Stimulated activated naive CD8-positive, alpha-beta T cell treated with anti-CD3 and anti-CD28 coated beads, Interleukin-15, Interleukin-2, amounts not matched to agents 100 U/mL and 50 U/mL, for 24 hours (primary cell): ENCODE measurements at regions not wholly inside any gene's neighbourhood (a gene's known extent, or its start where the extent isn't known, plus 50 kb on each side); places are given as distances from the start of the nearest gene placed in this dataset.

Source experiments
- ATAC-seq: fragments of 150-1000 bp; cut with Tn5 transposase; one replicate; pipeline ENCODE4 v1.10.0; 2021
- DNase-seq: peaks from one replicate; pipeline ENCODE4 v3.0.0; 2021

DNA sequence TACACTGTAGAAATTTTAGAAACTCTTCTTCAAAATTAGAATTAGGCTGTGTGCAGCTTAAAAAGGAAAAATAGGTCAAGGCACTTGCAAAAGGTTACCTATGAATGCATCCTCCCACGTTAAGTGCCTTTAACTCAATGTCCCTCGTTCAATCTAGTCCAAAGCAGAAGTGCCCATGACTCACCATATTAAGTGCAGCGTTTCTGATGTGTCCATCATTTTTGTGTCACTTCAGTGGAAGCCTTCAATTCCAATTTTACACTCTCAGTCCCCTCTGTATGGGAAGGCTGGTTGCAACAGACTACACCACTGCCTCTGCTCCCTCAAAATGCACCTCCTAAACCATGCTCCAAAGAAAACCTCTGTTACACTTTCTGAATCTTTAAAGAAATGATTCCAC lies 53.4 kb downstream of the FOXB1 start:
- ATAC-seq (no peak), DNase-seq (no peak)

DNA sequence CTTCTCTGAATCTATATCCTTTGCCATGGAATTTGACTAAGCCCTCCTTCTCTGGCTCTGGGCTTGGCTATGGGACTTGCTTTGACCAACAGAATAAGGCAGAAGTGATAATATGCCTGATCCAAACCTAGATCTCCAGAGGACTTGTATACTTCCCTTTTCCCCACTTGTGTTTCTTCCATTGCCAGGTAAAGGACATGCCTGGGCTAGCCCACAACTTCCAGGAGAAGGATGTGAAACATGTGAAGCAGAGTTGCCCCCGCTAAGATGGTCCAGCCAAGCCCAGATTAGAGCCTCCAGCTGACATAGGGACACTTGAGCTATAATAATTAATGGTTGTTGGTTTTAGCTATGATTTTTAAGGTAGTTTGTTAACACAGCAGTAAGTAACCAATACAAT lies 55.1 kb downstream of the FOXB1 start:
- no peak for ATAC-seq
- DNase-seq = no peak

DNA sequence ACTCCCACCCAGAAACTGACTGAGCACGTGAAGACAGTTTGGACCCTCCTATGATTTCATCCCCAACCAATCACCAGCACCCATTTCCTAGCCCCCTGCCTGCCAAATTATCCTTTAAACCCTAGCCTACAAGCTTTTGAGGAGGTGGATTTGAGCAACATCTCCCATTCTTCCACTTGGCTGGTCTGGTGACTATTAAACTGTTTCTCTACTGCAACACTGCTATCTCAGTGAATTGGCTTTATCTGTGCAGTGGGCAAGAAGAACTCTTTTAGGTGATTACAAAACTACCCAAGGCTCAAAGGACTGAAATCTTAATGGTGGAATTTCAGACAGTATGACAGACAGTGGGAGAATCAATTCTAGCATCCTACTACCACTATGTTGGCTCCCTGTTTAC lies 57.6 kb downstream of the FOXB1 start:
- DNase-seq (no peak), ATAC-seq (no peak)

DNA sequence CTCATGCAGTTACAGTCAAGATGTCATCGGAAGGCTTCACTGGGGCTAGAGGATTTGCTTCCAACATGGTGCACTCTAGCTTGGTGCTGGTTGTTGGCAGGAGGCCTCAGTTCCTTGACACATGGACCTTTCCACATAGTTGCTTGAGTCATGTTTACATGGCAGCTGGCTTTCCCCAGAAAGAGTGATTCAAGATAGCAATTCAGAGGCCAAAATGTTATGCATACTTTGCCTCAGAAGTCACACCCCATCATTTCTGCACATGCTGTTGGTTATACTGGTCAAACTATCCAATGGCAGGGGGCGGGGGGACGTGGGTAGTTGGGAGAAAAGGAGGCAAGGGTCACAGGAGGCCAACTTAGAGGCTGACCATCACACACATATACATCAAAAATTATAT lies 58.7 kb downstream of the FOXB1 start:
- DNase-seq = no peak
- ATAC-seq = no peak

DNA sequence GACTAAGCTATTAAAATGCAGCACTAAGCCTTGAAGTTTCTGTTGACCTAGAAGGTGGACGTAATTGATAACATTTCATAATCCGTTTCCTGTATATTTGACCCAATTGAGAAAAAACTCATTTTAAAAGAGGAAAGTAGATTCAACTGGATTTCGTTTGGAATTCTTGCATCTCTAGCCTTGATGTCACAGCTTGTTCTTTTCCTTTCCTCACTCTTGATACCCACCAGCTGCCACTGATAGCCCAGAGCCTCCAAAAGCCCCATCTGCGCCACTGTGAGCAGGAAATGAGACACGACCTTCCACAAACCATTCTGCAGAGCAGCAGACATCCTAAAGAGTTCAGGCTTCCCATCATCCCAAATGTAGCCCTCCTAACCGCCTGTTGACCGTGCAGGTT lies 61.8 kb downstream of the FOXB1 start:
- no peak for ATAC-seq
- DNase-seq = no peak

DNA sequence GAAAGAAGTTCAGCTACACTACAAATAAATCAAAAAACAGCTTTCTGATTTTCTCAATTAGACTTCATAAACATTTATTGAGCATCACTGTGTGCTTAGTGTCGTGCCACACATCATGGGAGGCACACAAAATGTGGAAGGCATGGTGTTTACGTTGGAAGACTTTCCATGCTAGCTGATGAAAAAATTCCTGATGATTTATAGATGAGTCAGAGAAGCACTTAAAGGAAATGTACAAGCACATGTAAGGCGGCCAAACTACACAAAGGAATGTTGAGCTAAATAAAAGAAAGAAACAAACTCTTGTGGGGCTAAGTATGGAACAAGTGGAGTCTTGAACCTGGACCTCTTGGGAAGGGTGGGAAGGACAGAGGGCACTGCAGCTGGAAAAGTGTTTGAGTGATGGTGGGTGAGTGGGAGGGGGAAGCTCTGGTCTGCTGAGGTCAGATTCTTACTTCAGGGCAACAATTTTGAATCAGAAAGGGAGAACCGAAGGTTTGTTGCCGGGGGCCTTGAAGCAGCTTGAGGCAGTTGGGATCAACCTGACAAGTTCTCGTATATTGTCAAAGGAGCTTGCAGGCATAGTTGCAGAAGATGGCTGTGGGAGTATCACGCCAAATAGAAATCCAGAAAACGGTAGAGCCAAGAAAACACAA lies 66.9 kb downstream of the FOXB1 start:
- no peak for DNase-seq
- ATAC-seq = no peak

DNA sequence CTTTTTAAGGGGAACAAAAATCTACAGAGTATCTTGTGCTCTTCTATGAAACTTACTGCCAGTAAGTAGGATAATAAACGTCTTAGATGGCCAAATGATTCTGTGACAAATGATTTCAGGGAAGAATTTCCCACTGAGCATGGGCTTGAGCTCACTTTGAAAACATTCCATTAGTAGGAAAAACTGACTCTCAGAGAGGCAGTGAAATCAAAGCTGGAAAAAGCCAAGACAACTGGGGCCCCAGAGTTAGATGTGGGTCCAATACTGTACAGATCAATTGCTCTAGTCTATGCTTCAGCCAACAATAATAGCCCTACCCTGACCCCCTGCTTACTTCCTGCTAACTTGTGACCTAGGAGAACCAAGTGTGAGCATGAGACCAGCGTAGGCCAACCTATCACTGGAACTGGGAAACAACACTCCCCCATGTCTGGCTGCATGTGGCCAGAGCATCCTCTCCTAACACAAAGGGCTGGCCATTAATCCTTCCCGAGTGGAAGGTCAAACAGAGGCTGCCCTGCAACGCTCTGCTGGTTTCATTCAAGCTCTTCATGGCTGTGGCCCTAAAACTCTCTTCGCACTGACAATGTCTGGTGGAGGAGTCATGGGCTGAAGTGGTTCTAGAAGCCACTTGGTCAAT lies 68.8 kb downstream of the FOXB1 start:
- ATAC-seq (no peak), DNase-seq (no peak)

DNA sequence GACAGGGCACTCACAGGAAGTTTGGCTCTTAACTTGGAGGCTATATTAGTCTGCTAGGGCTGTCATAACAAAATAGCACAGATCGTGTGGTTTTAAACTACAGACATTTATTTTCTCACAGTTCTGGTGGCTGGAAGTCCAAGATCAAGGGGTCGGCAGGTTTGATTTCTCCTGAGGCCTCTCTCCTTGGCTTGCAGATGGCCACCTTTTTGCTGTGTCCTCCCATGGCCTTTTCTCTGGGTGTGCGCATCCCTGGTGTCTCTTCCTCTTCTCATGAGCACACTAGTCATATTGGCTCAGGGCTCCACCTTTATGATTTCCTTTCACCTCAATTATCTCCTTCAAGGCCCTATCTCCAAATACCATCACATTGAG lies 69.3 kb downstream of the FOXB1 start:
- ATAC-seq (no peak), DNase-seq (no peak)

DNA sequence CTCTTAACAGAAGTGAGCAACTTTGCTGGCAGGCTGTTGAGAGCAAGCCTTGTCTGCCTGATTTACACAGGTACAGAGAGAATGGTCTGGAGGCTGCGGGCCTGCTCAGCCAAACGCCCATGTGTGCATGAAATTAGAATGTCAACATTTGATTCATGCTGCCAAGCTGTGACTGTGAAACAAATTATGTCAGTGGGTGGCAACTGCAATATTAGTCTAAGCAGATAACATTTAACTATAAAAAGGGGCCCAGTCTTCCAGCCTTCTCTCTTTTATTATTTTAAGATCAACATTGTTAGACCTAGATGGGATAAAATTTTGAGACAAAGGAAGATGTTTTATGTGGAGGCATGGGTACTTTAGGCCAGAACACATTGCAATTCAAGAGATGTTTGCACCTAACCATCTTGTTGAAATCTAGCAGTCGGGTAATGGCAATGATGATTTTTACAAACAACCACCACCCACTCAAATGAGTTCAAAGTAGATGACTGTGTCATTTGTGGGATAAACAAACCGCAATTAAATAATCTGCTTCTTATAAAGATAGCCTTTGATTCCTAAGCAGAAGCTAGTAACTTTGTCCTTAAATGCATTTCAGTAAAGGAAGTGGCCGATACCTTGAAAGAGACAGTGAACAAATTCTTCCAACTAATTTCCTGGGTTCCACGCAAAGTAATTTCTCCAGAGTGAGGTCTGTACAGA lies 70.2 kb downstream of the FOXB1 start:
- ATAC-seq (no peak), DNase-seq (no peak)

DNA sequence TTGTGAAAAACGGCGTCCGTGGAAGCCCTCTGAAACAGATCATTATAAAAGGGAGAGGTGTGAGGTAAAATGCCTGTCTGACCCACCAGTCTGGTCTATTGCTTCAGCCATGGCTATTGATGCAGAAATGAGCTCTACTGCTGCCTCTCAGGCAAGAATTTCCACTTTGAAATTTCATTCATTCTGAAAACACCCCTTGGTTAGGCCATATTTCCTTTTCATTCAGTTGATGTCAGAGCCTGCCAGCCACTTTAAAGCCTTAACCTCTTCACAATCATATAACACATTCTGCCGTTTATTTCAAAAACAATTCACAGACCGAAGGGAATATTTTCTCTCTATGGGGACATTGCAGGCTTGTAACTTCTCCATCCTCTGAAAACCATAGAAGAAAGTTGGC lies 71.9 kb downstream of the FOXB1 start:
- ATAC-seq (peak; percentile 38), DNase-seq (no peak)

DNA sequence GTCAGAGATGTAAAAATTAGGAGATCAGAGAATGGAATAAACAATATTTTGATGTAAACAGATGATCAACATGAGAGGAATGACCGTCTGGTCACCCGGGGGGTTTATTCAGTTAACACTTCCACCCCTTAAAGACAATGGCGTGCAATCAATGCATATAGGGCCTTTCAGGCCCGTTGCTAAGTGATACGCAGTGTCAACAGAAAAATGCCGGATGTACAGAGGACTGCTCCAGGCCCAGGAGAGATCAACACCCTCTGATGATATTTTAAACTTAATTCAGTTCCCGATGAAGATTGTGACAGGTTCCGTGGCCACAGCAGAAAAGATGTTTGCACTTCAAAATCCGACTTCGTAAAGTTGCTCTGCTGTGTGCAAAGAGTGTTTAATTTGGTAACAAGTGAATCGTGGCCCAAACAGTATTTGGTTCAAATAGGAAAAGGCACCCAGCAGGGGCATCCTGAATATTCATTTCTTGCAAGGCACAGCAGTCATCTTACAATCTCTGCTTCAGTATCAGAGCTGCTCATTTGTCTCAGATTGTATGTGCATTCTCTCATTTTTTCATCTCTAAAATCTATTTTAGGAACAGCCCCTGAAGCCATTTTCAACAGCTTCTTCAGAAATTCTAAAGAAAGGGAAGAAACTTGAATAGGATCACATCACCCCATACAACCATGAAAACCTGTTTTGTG lies 72.6 kb downstream of the FOXB1 start:
- DNase-seq = no peak
- no peak for ATAC-seq

DNA sequence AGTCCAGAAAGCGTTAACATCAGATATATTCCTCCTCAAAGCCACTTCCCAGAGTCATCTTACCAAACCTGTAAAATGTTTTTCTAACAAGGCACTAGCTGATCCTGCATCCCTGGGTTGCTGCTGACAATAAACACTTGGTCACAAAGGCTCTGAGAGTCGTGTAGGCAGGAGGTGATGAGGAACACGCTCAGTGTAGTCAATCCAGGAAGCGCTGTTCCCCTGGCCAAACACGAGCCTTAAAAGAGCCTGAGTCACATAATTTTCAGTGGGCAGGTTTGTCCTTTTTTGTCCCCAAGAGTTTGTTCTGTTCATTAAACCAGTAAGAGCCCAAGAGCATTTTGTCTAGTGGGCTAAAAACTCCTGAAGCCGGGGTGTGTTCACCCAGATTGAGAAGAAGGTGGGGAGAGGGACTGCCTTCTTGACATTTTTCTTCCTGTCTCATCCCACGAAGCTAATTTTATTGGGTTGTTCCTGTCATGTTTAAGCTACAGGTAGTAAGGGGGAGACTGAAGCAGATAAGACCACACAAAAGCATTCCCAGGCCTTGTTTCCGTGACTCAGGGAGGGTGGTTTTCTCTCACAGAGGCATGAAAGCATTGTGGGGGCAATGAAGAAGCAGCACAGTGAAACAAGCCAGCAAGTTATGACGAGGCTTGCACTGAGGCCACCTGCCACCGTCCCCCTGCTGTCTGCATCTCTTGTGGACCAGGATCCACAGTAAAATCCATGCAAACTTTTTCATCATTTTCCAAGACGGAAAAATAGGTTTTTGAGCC lies 73.7 kb downstream of the FOXB1 start:
- ATAC-seq = peak; percentile 81
- peak; percentile 48 for DNase-seq

DNA sequence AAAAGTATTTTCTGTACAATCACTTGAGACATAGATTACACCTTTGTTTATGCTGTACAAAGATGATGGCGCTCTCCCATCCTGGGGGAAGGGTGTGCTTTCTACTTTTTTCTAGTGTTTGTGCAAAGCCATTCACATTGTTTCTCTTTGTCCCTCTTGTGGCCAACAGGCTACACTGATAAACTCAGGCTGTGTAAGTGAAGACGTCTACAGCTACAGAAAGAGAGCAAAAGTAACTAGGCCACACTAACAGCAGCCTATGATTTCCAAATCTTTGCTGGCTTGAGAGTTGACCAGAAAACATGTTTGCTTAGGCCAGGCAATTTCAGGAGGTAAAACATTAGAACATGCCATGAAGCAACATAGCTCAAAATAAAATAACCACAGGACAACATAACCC lies 75.1 kb downstream of the FOXB1 start:
- ATAC-seq (no peak), DNase-seq (no peak)

DNA sequence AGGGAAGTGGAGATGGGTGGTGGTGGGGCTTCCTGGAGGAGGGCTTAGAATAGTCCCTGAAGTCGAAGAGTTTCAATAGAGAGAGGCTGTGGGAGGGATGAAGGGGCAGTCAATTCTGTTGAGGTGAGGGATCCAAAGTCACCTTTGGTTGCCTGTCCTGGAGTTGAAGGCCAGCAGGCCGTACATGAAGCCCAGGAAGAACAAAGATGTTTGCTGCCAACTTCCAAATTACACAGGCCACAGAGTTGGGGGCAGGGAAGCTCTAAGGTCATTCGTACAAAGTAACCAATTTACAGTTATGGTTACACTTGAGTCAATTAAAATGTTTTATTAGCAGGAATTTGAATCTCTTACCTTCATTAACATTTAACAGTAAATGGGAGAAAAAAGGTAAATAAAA lies 77.9 kb downstream of the FOXB1 start:
- ATAC-seq = no peak

DNA sequence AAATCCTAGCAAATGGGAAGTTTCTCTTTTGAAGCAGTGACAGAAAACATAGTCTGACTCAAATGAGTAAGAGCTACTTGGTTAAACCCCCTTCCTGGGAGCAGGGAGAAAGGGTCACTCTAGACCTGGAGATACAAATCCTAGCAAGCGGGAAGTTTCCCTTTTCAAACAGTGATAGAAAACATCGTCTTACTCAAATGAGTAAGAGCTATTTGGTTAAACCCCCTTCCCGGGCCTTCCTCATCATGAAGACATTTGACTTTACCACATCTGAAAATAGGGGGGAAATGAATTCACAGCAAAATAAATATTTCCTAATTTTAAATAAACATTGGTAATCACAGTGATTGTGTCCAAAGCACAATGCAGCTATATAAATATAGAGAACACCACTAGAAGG lies 79.2 kb downstream of the FOXB1 start:
- DNase-seq (no peak), ATAC-seq (no peak)

More for the DNA sequence above, 77.9 kb downstream of the FOXB1 start:
- no peak for DNase-seq

DNA sequence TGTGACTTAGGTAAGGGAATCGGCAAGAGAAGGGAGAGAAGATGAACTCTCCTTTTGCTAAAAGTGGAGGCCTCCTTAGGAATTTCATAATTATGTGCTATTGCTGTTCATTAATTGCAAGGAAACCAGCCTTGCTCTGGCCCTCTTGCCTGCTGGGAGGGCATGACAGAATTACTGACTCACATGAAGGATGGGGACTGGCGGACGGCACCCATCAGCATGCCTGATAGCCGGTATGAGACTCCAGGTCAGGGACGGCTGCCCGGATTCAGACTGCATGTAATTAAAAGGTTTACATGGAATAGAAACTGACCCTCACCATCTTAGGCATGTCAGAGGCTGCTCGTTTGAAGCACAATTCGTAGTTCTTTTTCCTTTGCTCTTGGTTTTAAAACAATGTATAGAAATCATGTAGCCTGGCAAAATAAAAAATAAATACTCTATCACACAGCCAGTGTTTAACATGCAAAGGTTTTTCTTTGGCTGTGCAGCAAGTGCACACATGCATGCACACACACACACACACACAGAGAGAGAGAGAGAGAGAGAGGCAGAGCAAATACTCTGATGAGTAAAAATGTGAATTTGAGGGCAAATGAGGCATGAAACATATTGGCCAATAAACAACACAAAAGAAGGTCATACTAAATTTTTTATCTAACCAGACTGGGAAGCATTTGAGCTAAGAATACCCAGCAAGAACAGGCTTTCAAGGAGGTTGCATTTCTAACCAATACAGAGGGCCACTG lies 82.7 kb downstream of the FOXB1 start:
- ATAC-seq (no peak), DNase-seq (no peak)

DNA sequence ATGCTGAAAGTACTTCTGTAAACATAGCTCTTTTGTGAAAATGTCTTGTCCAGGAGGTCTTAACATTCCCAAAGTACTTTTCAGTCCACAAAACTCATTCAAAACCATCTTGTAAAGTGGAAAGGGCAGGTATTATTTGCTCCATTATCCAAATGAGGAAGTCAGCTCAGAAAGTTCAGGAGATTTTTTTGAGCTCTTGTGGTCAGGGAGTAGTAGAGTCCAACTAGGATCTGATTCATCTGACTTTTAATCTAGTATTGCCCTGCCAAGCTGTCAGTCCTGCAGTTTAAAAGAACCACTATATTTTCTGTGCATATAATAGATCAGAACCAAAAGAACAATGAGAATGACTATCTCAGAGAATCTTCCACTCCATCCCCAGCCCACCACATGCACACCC lies 83.5 kb downstream of the FOXB1 start:
- ATAC-seq (no peak), DNase-seq (no peak)

DNA sequence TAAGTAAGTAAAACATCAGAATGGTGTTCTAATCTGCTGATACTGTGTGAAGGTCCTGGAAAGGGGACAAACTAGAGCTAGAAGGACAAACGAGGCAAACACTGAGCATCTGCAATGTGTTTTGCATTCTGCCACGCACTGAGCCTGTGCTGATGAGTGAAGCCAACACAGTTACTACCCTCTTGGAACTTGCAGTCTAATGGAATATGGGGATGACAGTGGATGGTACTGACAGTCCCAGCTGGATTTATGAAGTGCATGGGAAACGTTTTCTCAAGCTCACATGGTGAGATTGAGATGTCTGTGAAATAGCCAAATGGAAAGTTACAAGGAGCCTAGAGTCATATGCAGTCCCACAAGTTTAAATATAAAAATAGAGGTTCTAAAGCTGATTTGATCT lies 86.6 kb downstream of the FOXB1 start:
- DNase-seq (no peak), ATAC-seq (no peak)

DNA sequence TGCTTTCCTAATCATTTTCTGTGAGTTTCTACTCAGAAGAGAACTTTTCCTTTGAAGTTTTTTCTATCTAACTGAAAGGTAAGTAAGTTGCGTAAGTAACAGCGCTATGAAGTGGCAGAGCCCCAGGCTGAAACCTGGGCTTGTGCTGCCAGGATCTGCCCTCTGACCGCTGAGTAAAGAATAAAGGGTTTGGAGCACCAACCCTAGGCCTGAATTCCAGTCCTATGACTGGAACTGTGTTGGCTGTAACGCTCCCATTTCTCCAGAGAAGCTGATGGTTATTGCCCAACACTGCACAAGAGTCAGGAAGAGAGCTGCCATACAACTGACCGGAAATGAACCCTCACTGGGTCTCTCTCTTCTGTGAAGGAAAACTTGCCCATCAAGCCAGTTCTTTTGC lies 87.0 kb downstream of the FOXB1 start:
- ATAC-seq (no peak), DNase-seq (no peak)

DNA sequence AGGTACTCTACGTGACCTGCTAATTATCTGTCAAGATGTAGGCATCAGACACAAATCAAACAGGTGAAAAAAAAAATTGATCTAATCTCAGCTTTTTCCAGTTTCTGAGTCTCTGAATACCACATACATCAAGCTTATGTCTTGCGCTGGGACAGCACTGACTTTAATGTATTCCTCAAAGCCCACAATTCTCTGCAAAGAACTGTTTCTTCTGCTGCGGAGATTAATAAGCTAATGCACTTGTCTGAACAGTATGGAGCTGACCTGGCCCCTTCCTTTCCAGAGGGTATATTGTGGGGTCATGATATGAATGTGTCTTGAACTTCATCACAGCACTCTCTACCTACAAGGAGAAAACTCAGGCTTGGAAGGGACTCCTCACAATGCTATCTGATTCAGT lies 87.8 kb downstream of the FOXB1 start:
- no peak for ATAC-seq

DNA sequence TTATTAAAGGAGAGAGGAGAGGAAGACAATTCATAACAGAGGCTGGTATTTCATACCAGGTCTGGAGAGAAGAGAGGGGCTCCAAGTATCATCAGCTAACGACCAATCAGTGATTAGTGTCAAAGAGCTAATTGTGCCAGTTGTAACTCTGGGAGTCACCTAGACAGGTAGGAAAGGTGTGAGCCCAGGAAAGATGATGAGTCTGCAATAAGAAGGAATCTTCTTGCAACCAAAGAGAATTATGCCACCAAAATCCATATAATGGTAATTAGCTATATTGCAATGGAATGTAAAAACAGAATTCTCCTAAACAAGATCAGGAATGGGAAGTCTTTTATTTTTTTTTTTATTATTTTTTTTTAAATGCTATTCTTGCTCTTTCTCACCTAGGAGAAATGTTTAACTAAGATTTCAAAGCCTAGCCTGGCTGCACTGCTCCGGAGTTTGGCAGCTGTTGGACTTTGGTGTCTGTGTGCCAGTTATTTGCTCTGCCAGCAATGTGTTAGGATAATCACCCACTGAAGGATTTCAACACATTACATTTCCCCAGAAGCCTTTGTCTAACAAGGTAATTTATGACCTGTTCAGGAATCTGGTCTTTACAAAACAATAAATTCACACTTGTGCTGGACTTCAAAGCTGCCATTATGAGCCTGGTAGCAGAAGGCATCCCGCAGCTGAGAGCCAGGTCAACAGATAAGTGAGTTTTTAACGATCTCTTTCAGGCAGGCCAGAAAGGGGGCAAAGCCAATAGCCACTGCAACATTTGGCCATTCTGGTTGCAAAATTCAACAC lies 89.4 kb downstream of the FOXB1 start:
- no peak for ATAC-seq
- no peak for DNase-seq

More for the DNA sequence above, 87.8 kb downstream of the FOXB1 start:
- no peak for DNase-seq
